ENCODE measurements at regions not wholly inside any gene's neighbourhood (a gene's known extent, or its start where the extent isn't known, plus 50 kb on each side); places are given as distances from the start of the nearest gene placed in this dataset.

DNA sequence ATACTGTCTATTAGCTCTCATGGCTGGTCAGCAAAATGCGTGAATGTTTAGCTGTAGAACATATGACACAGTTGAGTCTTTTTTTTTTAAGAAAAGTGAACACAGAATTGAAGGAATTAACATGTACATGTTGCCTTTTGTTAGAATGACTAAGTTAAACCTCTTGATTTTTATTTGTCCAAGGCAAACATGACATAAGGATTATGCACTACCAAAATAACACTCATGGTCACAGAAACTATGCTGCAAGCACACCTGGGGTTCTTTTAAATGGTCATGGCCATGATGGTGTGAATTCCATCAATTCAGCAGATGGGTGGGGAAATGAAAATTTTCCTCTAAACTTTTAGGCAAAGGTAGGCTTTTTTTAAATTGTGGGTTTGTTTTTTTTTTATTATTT is 80.1 kb upstream of the CXCL13 start:
- TF ChIP-seq, protein P1, sequence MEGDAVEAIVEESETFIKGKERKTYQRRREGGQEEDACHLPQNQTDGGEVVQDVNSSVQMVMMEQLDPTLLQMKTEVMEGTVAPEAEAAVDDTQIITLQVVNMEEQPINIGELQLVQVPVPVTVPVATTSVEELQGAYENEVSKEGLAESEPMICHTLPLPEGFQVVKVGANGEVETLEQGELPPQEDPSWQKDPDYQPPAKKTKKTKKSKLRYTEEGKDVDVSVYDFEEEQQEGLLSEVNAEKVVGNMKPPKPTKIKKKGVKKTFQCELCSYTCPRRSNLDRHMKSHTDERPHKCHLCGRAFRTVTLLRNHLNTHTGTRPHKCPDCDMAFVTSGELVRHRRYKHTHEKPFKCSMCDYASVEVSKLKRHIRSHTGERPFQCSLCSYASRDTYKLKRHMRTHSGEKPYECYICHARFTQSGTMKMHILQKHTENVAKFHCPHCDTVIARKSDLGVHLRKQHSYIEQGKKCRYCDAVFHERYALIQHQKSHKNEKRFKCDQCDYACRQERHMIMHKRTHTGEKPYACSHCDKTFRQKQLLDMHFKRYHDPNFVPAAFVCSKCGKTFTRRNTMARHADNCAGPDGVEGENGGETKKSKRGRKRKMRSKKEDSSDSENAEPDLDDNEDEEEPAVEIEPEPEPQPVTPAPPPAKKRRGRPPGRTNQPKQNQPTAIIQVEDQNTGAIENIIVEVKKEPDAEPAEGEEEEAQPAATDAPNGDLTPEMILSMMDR (IDR thresholded peaks at IDR 0.05; ENCODE audit: insufficient read depth, low read length): no peak
- TF ChIP-seq, protein P2, sequence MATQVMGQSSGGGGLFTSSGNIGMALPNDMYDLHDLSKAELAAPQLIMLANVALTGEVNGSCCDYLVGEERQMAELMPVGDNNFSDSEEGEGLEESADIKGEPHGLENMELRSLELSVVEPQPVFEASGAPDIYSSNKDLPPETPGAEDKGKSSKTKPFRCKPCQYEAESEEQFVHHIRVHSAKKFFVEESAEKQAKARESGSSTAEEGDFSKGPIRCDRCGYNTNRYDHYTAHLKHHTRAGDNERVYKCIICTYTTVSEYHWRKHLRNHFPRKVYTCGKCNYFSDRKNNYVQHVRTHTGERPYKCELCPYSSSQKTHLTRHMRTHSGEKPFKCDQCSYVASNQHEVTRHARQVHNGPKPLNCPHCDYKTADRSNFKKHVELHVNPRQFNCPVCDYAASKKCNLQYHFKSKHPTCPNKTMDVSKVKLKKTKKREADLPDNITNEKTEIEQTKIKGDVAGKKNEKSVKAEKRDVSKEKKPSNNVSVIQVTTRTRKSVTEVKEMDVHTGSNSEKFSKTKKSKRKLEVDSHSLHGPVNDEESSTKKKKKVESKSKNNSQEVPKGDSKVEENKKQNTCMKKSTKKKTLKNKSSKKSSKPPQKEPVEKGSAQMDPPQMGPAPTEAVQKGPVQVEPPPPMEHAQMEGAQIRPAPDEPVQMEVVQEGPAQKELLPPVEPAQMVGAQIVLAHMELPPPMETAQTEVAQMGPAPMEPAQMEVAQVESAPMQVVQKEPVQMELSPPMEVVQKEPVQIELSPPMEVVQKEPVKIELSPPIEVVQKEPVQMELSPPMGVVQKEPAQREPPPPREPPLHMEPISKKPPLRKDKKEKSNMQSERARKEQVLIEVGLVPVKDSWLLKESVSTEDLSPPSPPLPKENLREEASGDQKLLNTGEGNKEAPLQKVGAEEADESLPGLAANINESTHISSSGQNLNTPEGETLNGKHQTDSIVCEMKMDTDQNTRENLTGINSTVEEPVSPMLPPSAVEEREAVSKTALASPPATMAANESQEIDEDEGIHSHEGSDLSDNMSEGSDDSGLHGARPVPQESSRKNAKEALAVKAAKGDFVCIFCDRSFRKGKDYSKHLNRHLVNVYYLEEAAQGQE (IDR thresholded peaks at IDR 0.05; ENCODE audit: insufficient replicate concordance, low read depth): no peak
- TF ChIP-seq GABPA (IDR thresholded peaks at IDR 0.05; ENCODE audit: low read depth): no peak
- TF ChIP-seq POLR2AphosphoS5 (IDR thresholded peaks at IDR 0.05; ENCODE audit: low read depth): no peak
- no peak for TF ChIP-seq SPI1 (IDR thresholded peaks at IDR 0.05; ENCODE audit: borderline replicate concordance, low read depth)
